Keratinocyte (primary cell): ENCODE measurements at regions not wholly inside any gene's neighbourhood (a gene's known extent, or its start where the extent isn't known, plus 50 kb on each side); places are given as distances from the start of the nearest gene placed in this dataset.

Source experiments
- DNase-seq: peaks from one replicate; pipeline ENCODE4 v3.0.0-alpha.2; 2011; ENCODE audit warnings: low read depth, missing footprints, low spot score
- FAIRE-seq: peaks from 2 replicates; lab custom pipeline; 2011; peaks lifted over from hg19 to GRCh38; lab: Jason Lieb, UNC
- H2AFZ ChIP-seq: 2 replicates; pipeline ENCODE4 v1.6.0; 2012; ENCODE audit warnings: low read length, control low read depth, inconsistent platforms; ENCODE audit not compliant: control insufficient read depth
- H3K27ac ChIP-seq: 2 replicates; pipeline ENCODE4 v1.5.1; 2011; ENCODE audit warnings: low read length; ENCODE audit not compliant: control insufficient read depth, insufficient read depth
- H3K27me3 ChIP-seq: 3 replicates; pipeline ENCODE4 v1.6.0; 2011; ENCODE audit warnings: low read length; ENCODE audit not compliant: control insufficient read depth, insufficient read depth; ENCODE audit errors: extremely low read depth
- H3K36me3 ChIP-seq, 2 experiments: 2 replicates in 1 of 2; 3 replicates in 1 of 2; pipeline ENCODE4 v1.5.1; 2011; ENCODE audit warnings: low read length in 2 of 2, mild to moderate bottlenecking in 1 of 2; ENCODE audit not compliant: control insufficient read depth in 2 of 2, insufficient read depth in 2 of 2; ENCODE audit errors: extremely low read depth in 1 of 2
- H3K4me1 ChIP-seq: 3 replicates; pipeline ENCODE4 v1.5.1; 2011; ENCODE audit warnings: low read length; ENCODE audit not compliant: control insufficient read depth, insufficient read depth; ENCODE audit errors: extremely low read depth
- H3K4me2 ChIP-seq: 3 replicates; pipeline ENCODE4 v1.6.0; 2011; ENCODE audit warnings: low read depth, low read length; ENCODE audit not compliant: control insufficient read depth, insufficient read depth; ENCODE audit errors: extremely low read depth
- H3K4me3 ChIP-seq, 3 experiments: fragments of 200-600 bp in 1 of 3; sonication (generic) in 1 of 3; 2 replicates in 2 of 3; 3 replicates in 1 of 3; pipeline ENCODE4 v1.5.1; 2011 to 2016; ENCODE audit warnings: low read length in 3 of 3, mild to moderate bottlenecking in 3 of 3, control low read depth in 2 of 3, inconsistent platforms in 1 of 3, low read depth in 1 of 3, mixed read lengths in 1 of 3, mixed run types in 1 of 3, moderate library complexity in 1 of 3; ENCODE audit not compliant: control insufficient read depth in 2 of 3, insufficient read depth in 2 of 3; ENCODE audit errors: extremely low read depth in 1 of 3
- H3K79me2 ChIP-seq: 2 replicates; pipeline ENCODE4 v1.6.0; 2012; ENCODE audit warnings: low read length; ENCODE audit not compliant: control insufficient read depth, insufficient read depth
- H3K9ac ChIP-seq: 3 replicates; pipeline ENCODE4 v1.6.0; 2011; ENCODE audit warnings: low read length; ENCODE audit not compliant: control insufficient read depth, insufficient read depth; ENCODE audit errors: extremely low read depth
- H3K9me1 ChIP-seq: 3 replicates; pipeline ENCODE4 v1.6.0; 2011; ENCODE audit warnings: low read length; ENCODE audit not compliant: control insufficient read depth, insufficient read depth; ENCODE audit errors: extremely low read depth
- H3K9me3 ChIP-seq: 2 replicates; pipeline ENCODE4 v1.5.1; 2012; ENCODE audit warnings: low read depth, low read length; ENCODE audit not compliant: control insufficient read depth
- H4K20me1 ChIP-seq: 3 replicates; pipeline ENCODE4 v1.6.0; 2011; ENCODE audit warnings: low read length; ENCODE audit not compliant: control insufficient read depth, insufficient read depth; ENCODE audit errors: extremely low read depth
- EZH2 ChIP-seq: IDR thresholded peaks from one replicate; pipeline ENCODE4 v1.6.1; 2012; ENCODE audit warnings: inconsistent platforms, mild to moderate bottlenecking, low read length, moderate library complexity
- dilution Hi-C: fragments of 300-500 bp; cut with MboI; formaldehyde crosslinking; loops from one replicate; pipeline ENCODE4 v1.7.0; 2020; ENCODE audit warnings: low sequenced_read_pairs; ENCODE audit not compliant: extremely low pct_ligation_motif_present
- TF ChIP-seq, protein P1 (sequence below), 3 experiments: IDR thresholded peaks in 1 of 3; conservative IDR thresholded peaks in 1 of 3; optimal IDR thresholded peaks in 1 of 3; 2 replicates in 2 of 3; 3 replicates in 1 of 3; pipeline versions ENCODE3 to v1.5.1; 2011; ENCODE audit warnings: low read length in 3 of 3, mild to moderate bottlenecking in 3 of 3, moderate library complexity in 2 of 3, control low read depth in 1 of 3, inconsistent platforms in 1 of 3; ENCODE audit not compliant: insufficient read depth in 2 of 3; ENCODE audit errors: extremely low read depth in 1 of 3

DNA sequence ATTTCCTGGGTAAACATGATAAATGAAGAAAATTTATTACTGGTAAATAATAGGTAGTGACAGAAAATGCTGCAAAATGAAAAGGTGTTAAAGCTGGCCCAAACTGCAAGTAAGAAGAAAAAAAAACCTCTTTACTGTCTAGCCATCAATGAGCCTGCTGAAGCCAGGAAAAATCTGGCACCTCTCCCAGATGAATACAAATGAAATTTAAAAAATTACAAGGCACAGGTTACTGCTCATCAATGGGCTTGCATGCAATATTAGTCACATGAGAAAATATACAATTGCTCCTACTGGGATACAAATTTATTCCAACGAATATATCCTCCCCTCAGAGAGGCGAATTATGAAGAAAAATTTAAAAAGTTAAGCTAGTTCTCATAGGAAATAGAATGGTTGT is 1422.5 kb downstream of the KCNT2 start:
- Histone ChIP-seq H3K79me2 (no peaks in the 10 kb centered on the region), H3K4me2 (no peak overlapping the region), H3K9me1 (no peaks in the 10 kb centered on the region), H2AFZ (no peak overlapping the region), H3K9me3 (no peaks in the 10 kb centered on the region), H3K27ac (no peak overlapping the region), H3K4me3 (no peak overlapping the region), H3K9ac (no peak overlapping the region), H3K36me3 (no peaks in the 10 kb centered on the region), H3K4me1 (no peaks in the 10 kb centered on the region), H3K27me3 (no peaks in the 10 kb centered on the region), H4K20me1 (no peaks in the 10 kb centered on the region)
- FAIRE-seq (no peak), DNase-seq (no peak)
- TF ChIP-seq, protein P1, sequence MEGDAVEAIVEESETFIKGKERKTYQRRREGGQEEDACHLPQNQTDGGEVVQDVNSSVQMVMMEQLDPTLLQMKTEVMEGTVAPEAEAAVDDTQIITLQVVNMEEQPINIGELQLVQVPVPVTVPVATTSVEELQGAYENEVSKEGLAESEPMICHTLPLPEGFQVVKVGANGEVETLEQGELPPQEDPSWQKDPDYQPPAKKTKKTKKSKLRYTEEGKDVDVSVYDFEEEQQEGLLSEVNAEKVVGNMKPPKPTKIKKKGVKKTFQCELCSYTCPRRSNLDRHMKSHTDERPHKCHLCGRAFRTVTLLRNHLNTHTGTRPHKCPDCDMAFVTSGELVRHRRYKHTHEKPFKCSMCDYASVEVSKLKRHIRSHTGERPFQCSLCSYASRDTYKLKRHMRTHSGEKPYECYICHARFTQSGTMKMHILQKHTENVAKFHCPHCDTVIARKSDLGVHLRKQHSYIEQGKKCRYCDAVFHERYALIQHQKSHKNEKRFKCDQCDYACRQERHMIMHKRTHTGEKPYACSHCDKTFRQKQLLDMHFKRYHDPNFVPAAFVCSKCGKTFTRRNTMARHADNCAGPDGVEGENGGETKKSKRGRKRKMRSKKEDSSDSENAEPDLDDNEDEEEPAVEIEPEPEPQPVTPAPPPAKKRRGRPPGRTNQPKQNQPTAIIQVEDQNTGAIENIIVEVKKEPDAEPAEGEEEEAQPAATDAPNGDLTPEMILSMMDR (optimal IDR thresholded peaks at IDR 0.05 in 1 of 3, IDR thresholded peaks at IDR 0.05 in 1 of 3, conservative IDR thresholded peaks at IDR 0.05 in 1 of 3; ENCODE audit: extremely low read depth in 1 of 3, insufficient read depth in 2 of 3, low read length in 3 of 3): no peak
- no peak for TF ChIP-seq EZH2
- dilution Hi-C loops: no loop called here

DNA sequence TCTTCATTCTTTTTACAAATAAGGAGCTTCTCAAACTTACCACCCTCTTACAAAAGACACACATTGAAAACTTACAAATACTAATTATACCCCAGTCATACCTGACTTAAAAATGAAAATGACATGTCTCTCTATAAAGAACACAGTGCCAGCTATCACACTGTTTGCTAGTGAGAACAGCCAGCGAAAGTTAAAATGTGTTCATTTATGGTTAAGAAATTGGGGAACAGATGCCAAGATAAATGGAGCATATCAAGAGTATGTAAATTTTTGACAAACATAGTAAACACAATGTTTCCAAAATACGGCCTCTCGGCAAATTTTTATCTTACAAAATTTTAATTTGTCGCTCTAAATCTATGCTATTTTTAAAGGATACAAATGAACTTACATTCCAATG is 1422.9 kb downstream of the KCNT2 start:
- no peak overlapping the region for H3K4me2 ChIP-seq
- H3K9me1 ChIP-seq: no peaks in the 10 kb centered on the region
- dilution Hi-C loops: no loop called here
- FAIRE-seq (no peak), DNase-seq (no peak)
- TF ChIP-seq EZH2: no peak
- TF ChIP-seq, protein P1 (optimal IDR thresholded peaks at IDR 0.05 in 1 of 3, IDR thresholded peaks at IDR 0.05 in 1 of 3, conservative IDR thresholded peaks at IDR 0.05 in 1 of 3; ENCODE audit: extremely low read depth in 1 of 3, insufficient read depth in 2 of 3, low read length in 3 of 3): no peak
- no peak overlapping the region for H3K27ac ChIP-seq
- H3K79me2 ChIP-seq: no peaks in the 10 kb centered on the region
- H3K9me3 ChIP-seq: no peaks in the 10 kb centered on the region
- H4K20me1 ChIP-seq: no peaks in the 10 kb centered on the region
- no peaks in the 10 kb centered on the region for H3K27me3 ChIP-seq
- no peaks in the 10 kb centered on the region for H3K36me3 ChIP-seq
- H2AFZ ChIP-seq: no peak overlapping the region
- H3K9ac ChIP-seq: no peak overlapping the region
- no peak overlapping the region for H3K4me3 ChIP-seq
- H3K4me1 ChIP-seq: no peaks in the 10 kb centered on the region
